HG02798 (cell line): ENCODE measurements at regions not wholly inside any gene's neighbourhood (a gene's known extent, or its start where the extent isn't known, plus 50 kb on each side); places are given as distances from the start of the nearest gene placed in this dataset.
A peak's percentile ranks its signal among the peaks of the same experiment; 100 is the strongest.

Experiments
- ATAC-seq: cut with Tn5 transposase; IDR thresholded peaks from one replicate; pipeline ENCODE4 v1.9.1; 2021; ENCODE audit warnings: mild to moderate bottlenecking; ENCODE audit not compliant: unreplicated experiment, poor library complexity

DNA sequence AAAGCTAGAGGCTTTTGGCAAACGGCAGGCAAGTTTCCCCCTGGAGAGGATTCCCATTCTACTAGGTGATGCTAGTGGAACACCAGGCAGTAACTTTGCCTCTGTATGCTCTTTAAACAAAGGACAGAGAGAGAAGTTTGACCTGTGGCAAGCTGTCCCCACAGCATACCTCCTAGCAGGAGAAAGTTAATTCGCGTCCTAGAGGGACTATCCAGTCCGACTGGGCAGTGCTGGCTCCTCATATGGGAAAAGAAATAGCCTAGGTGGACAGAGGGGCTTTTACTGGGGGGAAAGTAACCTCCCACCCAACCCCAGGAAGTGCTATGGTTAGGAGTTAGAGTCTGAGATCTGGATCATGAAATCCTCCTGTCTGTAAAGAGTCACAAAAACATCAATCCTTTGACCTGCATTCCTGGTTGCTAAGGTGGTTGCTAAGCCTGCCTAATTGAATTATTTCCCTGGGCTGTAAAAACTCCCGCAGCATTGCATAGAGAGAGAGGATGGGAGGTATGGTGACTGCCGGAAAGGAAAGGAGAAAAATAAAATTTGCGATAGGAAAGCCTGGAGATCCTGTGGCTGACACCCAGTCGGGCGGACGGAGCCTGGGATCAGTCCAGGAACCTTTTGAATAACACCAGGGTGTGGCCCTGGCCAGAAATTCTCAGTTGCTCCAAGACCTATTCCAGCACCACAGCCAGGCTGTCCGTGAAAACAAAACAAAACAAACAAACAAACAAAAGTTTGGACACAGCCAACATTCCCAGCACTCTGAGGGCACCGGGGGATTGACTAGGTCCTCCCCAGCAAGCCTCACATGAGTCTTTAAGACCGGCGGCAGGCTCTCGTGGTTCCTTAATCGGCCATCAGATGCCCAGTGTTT, 67.7 kb upstream of the ATP11B start:
- ATAC-seq, result no peak

DNA sequence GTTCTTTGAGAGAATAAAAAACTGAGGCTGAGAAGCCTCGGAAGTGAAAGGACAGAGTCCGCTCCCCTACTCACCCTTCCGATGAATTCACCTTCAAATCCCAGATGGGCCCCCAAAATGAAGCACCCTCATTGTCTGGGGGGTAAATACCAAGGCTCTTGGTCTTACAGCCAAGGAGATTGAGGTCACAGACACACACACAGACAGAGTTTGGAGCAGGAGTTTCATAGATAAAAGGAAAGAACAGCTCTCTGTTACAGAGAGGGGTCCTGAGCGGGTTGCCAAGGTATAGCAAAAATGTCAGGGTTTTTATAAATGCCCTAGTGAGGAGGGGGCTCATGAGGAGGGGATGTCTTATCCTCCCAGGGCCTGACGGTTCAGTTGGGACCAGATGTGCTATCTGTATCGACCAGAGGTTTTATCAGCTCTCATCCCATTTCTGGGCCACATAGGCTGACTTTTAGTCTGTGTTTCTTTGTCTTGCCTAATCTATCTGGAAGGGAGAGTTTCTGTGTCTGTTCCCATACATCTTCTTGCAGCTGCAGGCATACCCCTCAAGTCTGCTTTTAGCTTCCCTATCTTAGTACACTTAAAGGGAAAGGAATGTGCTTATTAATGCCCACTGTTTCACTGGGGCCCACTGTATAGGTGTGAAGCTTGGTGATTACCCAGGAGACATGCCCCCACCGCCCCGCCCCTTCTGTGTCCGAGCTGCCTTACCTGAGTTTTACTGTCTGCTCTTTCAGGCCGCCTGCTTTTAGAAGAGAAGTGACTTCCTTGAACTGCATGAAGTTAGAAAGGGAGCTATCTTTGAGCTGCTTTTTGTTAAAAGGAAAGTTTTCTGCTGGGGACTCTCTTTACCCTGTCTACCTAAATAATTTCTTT, 66.8 kb upstream of the ATP11B start:
- no peak for ATAC-seq

DNA sequence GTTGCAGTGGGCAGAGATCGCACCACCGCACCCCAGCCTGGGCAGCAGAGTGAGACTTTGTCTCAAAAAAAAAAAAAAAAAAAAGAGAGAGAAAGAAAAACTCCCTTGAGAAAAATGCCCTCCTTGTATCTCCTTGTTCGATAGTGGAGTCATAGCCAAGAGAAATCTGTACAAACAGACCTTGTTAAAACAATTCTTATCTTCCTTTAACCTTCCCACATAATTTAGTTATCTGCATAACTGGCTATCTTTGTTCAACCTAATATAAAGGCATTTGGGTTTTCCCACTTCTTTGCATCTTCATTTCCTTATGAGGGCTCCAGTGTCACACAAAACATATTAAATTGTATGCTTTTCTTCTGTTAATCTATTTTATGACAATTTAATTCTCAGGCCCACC, 65.1 kb upstream of the ATP11B start:
- no peak for ATAC-seq

DNA sequence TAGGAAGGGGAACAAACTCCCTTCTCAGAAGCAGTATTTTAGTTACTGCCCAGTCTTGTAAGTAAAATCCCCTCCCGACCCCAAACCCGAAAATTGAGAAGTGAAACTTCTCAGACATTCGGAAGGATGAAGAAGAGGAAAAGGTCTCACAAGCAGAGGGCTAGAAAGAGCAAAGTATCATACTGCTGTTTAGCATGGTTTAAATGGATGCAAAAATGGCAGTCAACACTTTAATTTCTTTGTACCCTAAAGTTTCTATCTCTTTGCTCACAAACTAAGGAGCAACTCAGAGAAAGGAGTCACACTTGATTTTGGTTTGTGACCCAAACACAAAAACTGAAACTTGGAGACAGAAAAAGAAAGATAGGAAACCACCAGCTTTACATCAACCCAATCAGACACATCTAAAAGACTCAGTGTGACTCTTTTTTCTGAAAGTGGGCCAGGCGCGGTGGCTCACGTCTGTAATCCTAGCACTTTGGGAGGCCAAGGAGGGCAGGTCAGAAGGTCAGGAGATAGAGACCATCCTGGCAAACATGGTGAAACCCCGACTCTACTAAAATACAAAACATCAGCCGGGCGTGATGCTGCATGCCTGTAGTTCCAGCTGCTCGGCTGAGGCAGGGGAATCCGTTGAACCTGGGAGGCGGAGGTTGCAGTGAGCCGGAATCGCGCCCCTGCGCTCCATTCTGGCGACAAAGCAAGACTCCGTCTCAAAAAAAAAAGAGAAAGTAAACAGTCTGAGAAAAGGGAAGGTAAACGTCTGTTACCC, 63.2 kb upstream of the ATP11B start:
- peak; percentile 83 for ATAC-seq

DNA sequence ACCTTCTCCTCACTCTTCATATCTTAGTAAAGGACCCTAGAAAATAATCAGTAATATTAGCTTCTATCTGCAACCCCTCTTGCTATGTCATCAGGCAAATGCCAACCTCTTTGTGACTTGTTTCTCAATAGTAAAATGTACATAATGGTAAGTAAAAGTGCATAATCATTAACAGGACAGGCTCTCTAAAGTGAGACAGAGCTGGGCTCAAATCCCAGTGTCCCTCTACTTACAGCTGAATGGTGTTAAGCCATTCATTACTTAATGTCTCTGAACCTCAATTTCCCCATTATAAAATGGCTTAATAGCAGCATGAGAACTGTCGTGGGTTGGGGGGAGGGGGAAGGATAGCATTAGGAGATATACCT, 62.6 kb upstream of the ATP11B start:
- peak; percentile 4 for ATAC-seq

DNA sequence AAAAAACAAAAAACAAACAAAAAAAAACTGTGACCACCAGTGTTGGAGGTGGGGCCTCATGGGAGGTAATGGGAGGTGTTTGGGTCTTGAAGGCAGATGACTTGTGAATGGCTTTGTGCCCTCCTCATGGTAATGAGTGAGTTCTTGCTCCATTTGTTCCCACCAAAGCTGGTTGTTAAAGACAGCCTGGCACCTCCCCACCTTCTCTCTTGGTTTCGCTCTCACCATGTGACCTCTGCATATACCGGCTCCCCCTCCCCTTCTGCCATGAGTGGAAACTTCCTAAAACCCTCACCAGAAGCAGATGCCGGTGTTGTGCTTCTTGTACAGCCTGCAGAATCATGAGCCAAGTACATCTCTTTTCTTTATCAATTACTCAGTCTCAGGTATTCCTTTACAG, 61.5 kb upstream of the ATP11B start:
- ATAC-seq, result no peak

DNA sequence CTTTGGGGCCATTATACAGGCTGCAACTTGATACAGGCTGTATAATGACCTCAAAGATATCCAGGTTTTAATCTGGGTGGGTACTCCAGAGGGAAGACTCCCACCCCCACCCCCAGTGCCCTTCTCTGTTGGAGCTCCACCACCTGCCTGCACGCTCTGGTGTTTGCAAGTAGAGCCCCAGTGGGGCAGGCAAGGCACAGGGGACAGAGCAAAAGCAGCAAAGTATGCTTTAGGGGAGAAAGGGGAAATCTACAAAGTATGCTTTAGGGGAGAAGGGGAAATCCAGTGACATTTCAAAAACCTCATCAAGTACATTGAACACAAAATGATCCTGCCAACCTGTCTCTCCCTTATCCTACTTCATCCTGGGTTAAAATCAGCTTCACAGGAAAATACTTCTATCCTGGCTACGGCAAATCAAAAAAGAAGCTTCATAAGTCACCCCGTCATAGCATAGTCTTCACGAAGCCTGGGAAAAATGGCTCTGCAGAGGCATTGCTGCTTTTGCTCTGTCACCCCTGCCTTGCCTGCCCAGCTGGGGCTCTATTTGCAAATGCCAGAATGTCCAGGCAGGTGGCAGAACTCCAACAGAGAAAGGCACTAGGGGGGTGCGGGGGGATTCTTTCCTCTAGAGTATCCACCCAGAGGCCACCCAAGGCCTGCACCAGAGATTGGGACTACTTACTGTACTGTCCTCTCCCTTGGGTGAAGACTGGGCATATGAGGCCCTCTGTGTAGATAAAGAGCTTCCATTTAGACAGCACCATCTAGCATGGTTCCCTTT, 60.9 kb upstream of the ATP11B start:
- no peak for ATAC-seq

DNA sequence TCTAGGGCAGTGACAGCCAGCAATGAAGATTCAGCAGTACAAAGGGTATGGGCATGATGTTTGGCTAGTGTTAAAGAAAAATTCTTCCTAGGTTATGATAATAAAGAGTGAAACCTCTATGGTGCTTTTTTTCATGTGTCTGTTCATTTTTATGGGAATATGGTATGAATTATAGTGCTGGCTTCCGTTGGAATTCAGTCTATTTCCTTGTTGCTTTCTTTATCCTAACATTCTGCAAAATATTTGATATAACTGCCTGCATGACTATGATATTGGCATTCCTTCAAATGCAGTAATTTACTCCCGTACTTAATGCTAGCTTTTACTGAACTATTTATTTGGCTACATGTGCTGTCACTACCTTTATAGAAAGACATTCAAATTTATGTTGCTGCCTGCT, 57.6 kb upstream of the ATP11B start:
- no peak for ATAC-seq

DNA sequence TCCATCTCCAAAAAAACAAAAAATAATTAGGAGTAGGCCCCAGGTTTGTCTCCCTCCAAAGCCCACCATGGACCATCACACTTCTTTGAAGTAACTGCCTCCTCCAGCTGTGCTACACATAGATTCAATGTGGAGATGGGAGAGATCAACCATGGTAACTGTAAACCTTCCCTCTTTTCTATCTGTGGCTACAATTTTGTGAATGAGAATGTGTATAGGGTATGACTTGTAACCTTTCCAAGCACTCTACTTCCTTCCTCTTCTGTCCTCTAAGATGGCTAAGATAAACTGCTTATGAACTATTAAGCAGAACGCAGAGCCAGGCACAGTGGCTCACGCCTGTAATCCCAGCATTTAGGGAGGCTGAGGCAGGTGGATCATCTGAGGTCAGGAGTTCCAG, 55.5 kb upstream of the ATP11B start:
- ATAC-seq, result no peak

DNA sequence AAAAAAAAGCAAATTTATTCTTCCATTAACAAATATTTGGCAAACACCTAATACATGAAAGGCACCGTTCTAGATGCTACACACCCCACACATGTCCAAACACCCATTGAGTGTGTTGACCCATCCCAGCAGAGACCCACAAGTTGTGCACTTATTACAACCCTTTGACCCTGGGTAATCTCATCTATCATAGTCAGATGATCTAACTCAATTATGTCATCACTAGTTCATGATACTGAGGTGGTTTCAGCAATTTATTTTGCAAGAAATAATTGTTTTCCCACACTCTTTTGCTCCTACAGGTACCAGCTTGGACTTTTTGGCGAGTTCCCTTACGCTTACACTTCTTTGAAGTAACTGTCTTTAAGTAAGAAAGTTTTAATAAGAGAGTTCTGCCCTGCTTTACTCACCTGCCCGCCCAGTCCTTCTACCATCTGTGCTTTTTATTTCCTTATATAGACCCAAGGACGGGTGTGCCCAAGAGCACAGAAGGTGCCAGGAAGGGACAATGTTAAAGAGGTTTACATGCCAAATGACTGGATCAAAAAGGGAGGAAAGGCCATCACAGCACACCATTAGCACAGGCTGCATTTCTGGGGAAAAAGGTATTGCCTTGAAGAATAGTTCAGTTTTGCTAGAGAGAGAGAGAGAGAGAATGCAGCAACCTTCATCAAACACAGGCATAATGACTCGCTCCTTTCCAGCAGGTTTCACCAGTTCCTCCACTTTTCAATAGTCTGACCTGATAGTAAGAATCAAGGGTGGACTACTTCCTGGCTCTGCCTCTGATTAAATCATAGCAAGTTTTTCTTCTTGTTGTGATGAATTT, 54.5 kb upstream of the ATP11B start:
- ATAC-seq, result no peak

DNA sequence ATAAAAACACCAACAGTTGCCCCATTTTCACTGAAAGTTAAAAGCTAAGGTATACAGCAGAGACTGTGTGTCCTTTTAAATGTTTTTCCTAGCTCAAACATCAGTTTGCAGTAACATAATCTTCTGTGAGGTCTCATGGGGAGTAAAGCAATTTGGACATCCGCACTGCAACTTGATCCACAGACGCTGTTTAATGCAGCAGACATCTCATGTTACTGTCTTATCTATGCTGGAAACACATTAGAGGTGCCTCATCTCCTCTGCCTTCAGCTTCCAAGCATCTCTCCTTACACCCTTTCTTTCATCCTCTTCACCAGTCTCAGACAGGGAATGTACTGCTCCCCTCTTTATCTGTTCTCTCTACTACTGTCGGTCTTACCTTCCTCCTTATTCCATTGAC, 53.7 kb upstream of the ATP11B start:
- ATAC-seq, result no peak

DNA sequence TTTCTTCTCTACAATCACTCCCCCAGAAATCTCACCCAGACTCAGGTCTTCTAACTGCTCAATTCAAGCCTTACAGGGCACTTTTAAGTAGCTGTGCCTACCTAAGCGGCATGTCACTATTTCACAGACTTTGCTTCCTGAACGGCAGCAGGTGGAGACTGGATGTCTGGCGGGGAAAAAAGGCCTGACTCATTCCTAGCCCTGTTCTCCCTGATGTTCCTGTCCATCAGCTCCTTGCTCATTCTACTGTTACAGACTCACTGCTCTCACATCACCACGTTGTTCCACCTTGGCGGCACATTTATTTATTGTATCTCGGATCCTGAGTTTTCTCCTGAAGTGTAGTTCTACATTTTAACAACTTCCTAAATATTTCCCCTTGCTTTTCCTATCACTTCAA, 52.6 kb upstream of the ATP11B start:
- no peak for ATAC-seq

DNA sequence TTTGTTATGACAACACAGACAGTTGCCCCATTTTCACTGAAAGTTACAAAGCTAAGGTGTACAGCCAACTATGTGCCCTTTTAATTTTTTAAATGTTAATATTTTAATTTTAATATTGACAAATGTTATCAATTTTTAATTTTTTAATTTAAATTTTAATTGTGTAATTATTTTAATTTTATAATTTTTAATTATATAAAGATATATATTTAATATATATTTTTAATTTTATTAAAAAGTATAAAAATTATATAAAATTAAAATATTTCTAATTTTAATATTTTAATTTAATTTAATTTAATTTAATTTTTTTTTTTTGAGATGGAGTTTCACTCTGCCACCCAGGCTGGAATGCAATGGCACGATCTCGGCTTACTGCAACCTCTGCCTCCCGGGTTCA, 52.1 kb upstream of the ATP11B start:
- no peak for ATAC-seq
